ENCODE measurements at regions not wholly inside any gene's neighbourhood (a gene's known extent, or its start where the extent isn't known, plus 50 kb on each side); places are given as distances from the start of the nearest gene placed in this dataset.
A peak's percentile ranks its signal among the peaks of the same experiment; 100 is the strongest.

DNA sequence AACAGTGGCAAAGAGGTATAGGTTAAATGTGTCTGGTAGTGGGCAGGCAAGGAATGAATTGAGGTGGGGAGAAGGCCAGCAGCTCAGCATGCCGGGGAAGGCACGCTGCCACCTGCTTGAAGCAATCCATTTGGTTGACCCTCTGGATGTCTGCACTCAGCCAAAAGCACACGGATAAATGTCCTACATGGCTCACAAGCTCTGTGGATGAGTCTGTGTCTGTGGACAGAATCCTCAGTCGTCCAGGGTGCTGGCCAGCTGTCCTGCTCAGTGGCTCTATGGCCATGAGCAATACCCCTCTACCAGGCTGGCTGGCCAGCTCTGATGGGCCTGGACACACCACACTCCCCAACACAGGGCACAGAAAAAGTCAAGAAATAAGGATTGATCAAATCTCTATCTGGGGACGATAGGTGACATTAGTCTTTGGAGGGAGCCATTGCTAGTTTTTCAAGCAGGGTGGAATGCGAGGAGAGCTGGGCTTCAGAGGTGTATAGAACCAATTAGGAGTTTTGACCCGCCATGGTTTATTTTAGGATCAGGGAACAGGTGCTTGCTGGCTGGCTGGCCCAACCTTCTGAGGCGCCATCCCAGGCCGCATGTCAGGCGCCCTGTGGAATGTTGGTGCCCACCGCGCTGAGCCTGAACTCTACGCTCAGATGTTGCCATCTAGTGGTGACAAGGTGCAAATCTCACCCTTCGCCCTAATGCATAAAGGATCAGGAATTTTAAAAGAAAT lies 493.4 kb downstream of the TNS3 start:
- intact Hi-C loops (cut with DNase I; ENCODE audit: low total_unique reads), result loop anchor here (5.0 kb wide), 1 partner anchor 1166 kb away; the partner anchor contains the start of gene IGFBP3
- H3K4me1 ChIP-seq, result no peaks in the 10 kb centered on the region
- no peaks in the 10 kb centered on the region for H3K9me3 ChIP-seq
- H3K4me3 ChIP-seq, result no peak overlapping the region
- no peak overlapping the region for H3K27ac ChIP-seq
- 34 to 43% methylated on average over 11 to 14 of the region's 14 CpGs for WGBS, 2 donors
- H3K36me3 ChIP-seq (ENCODE audit: low read depth, missing control alignments), result no peaks in the 10 kb centered on the region
- peak; percentile 74 for DNase-seq
- H3K27me3 ChIP-seq, result no peaks in the 10 kb centered on the region
- TF ChIP-seq, protein P1, sequence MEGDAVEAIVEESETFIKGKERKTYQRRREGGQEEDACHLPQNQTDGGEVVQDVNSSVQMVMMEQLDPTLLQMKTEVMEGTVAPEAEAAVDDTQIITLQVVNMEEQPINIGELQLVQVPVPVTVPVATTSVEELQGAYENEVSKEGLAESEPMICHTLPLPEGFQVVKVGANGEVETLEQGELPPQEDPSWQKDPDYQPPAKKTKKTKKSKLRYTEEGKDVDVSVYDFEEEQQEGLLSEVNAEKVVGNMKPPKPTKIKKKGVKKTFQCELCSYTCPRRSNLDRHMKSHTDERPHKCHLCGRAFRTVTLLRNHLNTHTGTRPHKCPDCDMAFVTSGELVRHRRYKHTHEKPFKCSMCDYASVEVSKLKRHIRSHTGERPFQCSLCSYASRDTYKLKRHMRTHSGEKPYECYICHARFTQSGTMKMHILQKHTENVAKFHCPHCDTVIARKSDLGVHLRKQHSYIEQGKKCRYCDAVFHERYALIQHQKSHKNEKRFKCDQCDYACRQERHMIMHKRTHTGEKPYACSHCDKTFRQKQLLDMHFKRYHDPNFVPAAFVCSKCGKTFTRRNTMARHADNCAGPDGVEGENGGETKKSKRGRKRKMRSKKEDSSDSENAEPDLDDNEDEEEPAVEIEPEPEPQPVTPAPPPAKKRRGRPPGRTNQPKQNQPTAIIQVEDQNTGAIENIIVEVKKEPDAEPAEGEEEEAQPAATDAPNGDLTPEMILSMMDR (IDR thresholded peaks at IDR 0.05), result peak; percentile 84 to 90 (median 89)
- no peak for TF ChIP-seq POLR2A (IDR thresholded peaks at IDR 0.05)

DNA sequence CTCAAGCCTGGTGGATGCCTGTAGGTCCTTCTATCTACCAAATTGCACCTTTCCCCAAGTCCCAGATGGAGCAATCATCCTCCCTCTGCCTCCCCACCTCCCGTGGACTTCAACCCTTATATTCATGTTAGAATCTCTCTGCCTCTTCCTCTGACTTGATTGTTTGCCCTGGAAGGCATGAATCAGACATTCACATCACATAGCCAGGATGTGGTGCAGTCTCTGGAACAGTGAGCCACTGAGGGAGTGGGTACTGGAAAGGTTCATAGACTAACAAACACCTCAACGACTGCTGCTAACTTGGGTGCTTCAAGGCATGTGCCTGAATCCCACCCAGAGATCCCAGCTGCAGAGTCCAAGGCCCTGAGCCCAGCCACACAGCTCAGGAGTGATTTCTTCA lies 494.0 kb downstream of the TNS3 start:
- intact Hi-C loops (cut with DNase I; ENCODE audit: low total_unique reads), result loop anchor here (5.0 kb wide), 1 partner anchor 1166 kb away; the partner anchor contains the start of gene IGFBP3
- no peaks in the 10 kb centered on the region for H3K36me3 ChIP-seq (ENCODE audit: low read depth, missing control alignments)
- H3K27ac ChIP-seq, result no peak overlapping the region
- no peak for DNase-seq
- 77 to 86% methylated on average over 2 of the region's 2 CpGs for WGBS, 2 donors
- no peaks in the 10 kb centered on the region for H3K27me3 ChIP-seq
- H3K4me3 ChIP-seq, result no peak overlapping the region
- TF ChIP-seq POLR2A (IDR thresholded peaks at IDR 0.05), result no peak
- TF ChIP-seq, protein P1 (IDR thresholded peaks at IDR 0.05), result no peak
- H3K4me1 ChIP-seq, result no peaks in the 10 kb centered on the region
- no peaks in the 10 kb centered on the region for H3K9me3 ChIP-seq

DNA sequence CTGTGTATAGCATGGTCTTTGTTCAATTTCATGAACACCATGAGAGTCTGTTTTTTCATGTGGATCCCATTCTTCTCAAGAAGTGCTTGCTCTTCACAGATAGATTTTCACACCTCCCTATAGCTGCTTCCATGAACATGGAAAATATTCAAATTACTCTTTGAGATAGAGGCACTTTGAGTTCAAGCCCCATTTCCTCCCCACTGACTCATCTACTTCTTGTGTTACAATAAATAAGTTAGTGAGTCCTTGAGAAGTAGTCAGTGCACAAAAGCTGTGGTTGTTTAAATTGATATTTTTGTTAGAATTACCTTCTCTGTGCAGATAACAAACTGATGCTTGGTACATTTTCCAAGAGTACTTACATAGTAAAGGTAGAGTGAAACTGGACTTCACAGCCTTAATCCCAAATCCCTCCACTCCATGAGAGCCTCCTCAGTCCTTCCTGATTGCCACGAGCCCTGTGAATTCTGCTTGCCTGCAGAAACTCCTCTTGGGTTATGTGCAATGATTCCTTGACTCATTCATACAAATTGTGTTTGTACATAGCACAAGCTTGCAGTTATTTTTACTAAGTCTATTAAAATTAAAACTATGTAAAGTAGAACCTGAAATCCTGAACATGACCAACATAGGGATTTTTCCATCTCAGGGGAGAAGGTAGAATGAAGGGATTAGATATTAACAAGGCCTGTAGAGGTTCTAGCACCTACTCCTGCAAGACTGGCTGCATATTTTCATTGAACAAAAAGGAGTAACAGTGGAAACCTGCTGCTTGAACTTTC lies 496.2 kb downstream of the TNS3 start:
- H3K4me3 ChIP-seq, result no peak overlapping the region
- intact Hi-C loops (cut with DNase I; ENCODE audit: low total_unique reads), result loop anchor here (5.0 kb wide), 1 partner anchor 1163 kb away; the partner anchor contains the start of gene IGFBP3
- TF ChIP-seq, protein P1 (IDR thresholded peaks at IDR 0.05), result no peak
- TF ChIP-seq POLR2A (IDR thresholded peaks at IDR 0.05), result no peak
- WGBS, 2 donors, result 96 to 100% methylated on average over 1 of the region's 1 CpG
- no peaks in the 10 kb centered on the region for H3K9me3 ChIP-seq
- H3K36me3 ChIP-seq (ENCODE audit: low read depth, missing control alignments), result no peaks in the 10 kb centered on the region
- H3K27ac ChIP-seq, result no peak overlapping the region
- DNase-seq, result no peak
- no peaks in the 10 kb centered on the region for H3K27me3 ChIP-seq
- no peaks in the 10 kb centered on the region for H3K4me1 ChIP-seq

DNA sequence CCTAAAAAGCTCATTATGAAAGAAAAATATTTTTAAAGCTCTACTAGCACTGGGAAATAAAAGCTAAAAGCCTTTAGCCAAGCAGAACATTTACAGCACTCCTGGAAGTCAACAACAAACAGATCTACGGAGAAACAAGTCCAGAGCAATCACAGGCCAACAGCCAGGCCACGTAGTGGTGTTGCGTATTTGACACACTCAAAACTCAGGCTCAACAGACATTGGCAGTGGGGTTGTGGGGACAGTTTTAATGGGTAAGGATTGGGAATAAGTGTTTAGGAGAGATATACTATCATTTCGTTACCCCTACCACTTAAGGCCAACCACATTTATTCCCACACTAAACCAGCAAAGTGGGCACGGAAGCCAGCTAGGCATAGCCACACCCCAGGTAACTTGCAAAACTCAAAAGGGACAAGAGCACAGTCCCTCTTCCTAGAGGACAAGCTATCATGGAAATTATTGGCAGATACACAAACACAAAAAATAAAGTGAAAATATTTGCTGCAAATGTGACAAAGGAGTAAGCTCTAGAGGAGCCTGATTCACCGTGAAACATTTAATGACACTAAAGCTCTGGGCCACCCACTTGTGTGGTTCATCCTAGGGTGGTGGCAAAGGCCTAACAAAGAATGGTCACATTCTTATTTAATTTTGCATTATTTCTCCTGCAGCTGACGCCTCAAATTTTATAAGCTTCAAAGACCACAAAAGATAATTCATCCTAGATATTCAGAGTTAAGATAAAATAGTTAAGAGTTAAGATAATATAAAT lies 498.2 kb downstream of the TNS3 start:
- intact Hi-C loops (cut with DNase I; ENCODE audit: low total_unique reads), result no loop called here
- TF ChIP-seq, protein P1 (IDR thresholded peaks at IDR 0.05), result no peak
- no peak for TF ChIP-seq POLR2A (IDR thresholded peaks at IDR 0.05)
- Histone ChIP-seq H3K27ac (no peak overlapping the region), H3K36me3 (ENCODE audit: low read depth, missing control alignments) (no peaks in the 10 kb centered on the region), H3K9me3 (no peaks in the 10 kb centered on the region), H3K4me3 (no peak overlapping the region), H3K27me3 (no peaks in the 10 kb centered on the region), H3K4me1 (no peaks in the 10 kb centered on the region)
- WGBS, 2 donors, result 90 to 93% methylated on average over 7 of the region's 7 CpGs
- no peak for DNase-seq
